GM10266 (cell line): ENCODE measurements at regions not wholly inside any gene's neighbourhood (a gene's known extent, or its start where the extent isn't known, plus 50 kb on each side); places are given as distances from the start of the nearest gene placed in this dataset.

Experiments
- DNase-seq: peaks from one replicate; pipeline ENCODE4 v3.0.0; 2012; ENCODE audit errors: extremely low spot score
- CTCF ChIP-seq: IDR thresholded peaks from 2 replicates; pipeline ENCODE4 v1.5.1; 2012; ENCODE audit warnings: mild to moderate bottlenecking, low read depth; ENCODE audit not compliant: control insufficient read depth, insufficient read depth; ENCODE audit errors: missing control alignments

GRCh38 chr3:7953449-7954014, 548.1 kb upstream of the LMCD1 start:
- TF ChIP-seq CTCF = no peak
- DNase-seq = no peak

- TF ChIP-seq CTCF = no peak
- no peak for DNase-seq
Measured at GRCh38 chr3:7957024-7957423, 544.6 kb upstream of the LMCD1 start.

- no peak for TF ChIP-seq CTCF
- DNase-seq = no peak
Measured at GRCh38 chr3:7959094-7959493, 542.5 kb upstream of the LMCD1 start.

GRCh38 chr3:7960601-7961000, 541.0 kb upstream of the LMCD1 start:
- DNase-seq = no peak
- no peak for TF ChIP-seq CTCF

GRCh38 chr3:7962301-7962700, 539.3 kb upstream of the LMCD1 start:
- TF ChIP-seq CTCF = no peak
- no peak for DNase-seq

- TF ChIP-seq CTCF = no peak
- DNase-seq = no peak
Measured at GRCh38 chr3:7964899-7965298, 536.7 kb upstream of the LMCD1 start.

- TF ChIP-seq CTCF = no peak
- DNase-seq = no peak
Measured at GRCh38 chr3:7973006-7973405, 528.6 kb upstream of the LMCD1 start.
